WTC11 (cell line): ENCODE measurements at regions not wholly inside any gene's neighbourhood (a gene's known extent, or its start where the extent isn't known, plus 50 kb on each side); places are given as distances from the start of the nearest gene placed in this dataset.

Source experiments
- CTCF ChIP-seq: fragments of 200-600 bp; IDR thresholded peaks from 2 replicates; pipeline ENCODE4 v1.8.0; 2022; ENCODE audit warnings: antibody characterized with exemption
- ESRRA ChIP-seq: sonication (generic); formaldehyde crosslinking; IDR thresholded peaks from 2 replicates; pipeline ENCODE4 v1.8.1; 2022; ENCODE audit warnings: mild to moderate bottlenecking, missing genetic modification reagents, borderline replicate concordance
- TCF7 ChIP-seq: sonication (generic); formaldehyde crosslinking; IDR thresholded peaks from 2 replicates; pipeline ENCODE4 v1.8.0; 2022; ENCODE audit warnings: mild to moderate bottlenecking, low read depth, missing genetic modification reagents, moderate library complexity
- ZNF121 ChIP-seq: sonication (generic); formaldehyde crosslinking; IDR thresholded peaks from 2 replicates; pipeline ENCODE4 v1.8.0; 2023; ENCODE audit warnings: missing genetic modification reagents
- ZNF263 ChIP-seq: sonication (generic); formaldehyde crosslinking; IDR thresholded peaks from 2 replicates; pipeline ENCODE4 v1.8.1; 2022; ENCODE audit warnings: low read depth, mild to moderate bottlenecking, moderate library complexity, missing genetic modification reagents
- ZNF671 ChIP-seq: fragments of 250-450 bp; sonication (Bioruptor Pico); IDR thresholded peaks from 2 replicates; pipeline ENCODE4 v1.8.0; 2021; ENCODE audit warnings: mild to moderate bottlenecking
- TF ChIP-seq, protein P1 (sequence below): fragments of 250-450 bp; sonication (Bioruptor Pico); IDR thresholded peaks from 2 replicates; pipeline ENCODE4 v1.9.0; 2021; ENCODE audit warnings: mild to moderate bottlenecking

DNA sequence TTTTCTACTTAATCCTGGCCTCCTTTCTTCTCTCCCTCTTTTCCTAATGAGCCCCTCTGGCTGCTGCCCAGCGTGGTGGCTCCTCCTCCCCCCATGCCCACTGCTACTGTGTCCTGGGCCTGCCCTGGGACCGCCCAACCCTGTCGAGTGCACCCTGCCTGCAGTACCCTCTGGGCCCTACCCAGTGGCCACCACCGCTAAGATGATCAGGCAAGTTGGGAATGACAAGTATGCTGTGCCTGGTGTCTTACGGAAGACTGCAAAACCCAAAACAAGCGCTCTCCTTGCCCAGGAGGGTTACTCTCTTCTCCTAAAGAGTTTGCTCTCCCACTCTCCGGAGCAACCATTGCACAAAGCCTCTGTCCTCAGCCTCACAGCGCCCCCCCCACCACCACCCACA lies 273.7 kb downstream of the SYK start:
- TF ChIP-seq ESRRA (CRISPR knock-in tag) = no peak
- TF ChIP-seq, protein P1, sequence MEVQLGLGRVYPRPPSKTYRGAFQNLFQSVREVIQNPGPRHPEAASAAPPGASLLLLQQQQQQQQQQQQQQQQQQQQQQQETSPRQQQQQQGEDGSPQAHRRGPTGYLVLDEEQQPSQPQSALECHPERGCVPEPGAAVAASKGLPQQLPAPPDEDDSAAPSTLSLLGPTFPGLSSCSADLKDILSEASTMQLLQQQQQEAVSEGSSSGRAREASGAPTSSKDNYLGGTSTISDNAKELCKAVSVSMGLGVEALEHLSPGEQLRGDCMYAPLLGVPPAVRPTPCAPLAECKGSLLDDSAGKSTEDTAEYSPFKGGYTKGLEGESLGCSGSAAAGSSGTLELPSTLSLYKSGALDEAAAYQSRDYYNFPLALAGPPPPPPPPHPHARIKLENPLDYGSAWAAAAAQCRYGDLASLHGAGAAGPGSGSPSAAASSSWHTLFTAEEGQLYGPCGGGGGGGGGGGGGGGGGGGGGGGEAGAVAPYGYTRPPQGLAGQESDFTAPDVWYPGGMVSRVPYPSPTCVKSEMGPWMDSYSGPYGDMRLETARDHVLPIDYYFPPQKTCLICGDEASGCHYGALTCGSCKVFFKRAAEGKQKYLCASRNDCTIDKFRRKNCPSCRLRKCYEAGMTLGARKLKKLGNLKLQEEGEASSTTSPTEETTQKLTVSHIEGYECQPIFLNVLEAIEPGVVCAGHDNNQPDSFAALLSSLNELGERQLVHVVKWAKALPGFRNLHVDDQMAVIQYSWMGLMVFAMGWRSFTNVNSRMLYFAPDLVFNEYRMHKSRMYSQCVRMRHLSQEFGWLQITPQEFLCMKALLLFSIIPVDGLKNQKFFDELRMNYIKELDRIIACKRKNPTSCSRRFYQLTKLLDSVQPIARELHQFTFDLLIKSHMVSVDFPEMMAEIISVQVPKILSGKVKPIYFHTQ (CRISPR knock-in tag) = no peak
- TF ChIP-seq ZNF121 (CRISPR knock-in tag) = no peak
- TF ChIP-seq CTCF = no peak
- TF ChIP-seq ZNF671 (CRISPR knock-in tag) = no peak
- TF ChIP-seq TCF7 (CRISPR knock-in tag) = no peak
- TF ChIP-seq ZNF263 (CRISPR knock-in tag) = no peak
